ENCODE measurements at regions not wholly inside any gene's neighbourhood (a gene's known extent, or its start where the extent isn't known, plus 50 kb on each side); places are given as distances from the start of the nearest gene placed in this dataset.

DNA sequence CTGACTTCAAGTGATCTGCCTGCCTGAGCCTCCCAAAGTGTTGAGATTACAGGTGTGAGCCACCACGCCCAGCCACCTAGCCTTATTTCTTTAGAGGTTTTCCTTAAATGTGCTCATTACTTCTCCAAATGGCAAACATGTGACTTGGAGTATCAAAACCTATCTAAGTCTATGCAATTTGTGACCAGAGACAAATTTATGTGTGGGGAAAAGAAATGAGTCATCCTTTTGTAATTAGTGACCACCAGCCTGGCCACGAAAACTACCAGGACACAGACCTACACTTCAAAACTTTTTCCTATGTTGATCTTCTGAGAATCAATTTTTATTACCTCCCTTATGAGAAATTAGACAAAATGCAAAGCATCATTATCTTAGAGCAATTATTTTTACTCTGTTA is 64.6 kb upstream of the OGFRL1 start:
- no peaks in the 10 kb centered on the region for H4K20me1 ChIP-seq (ENCODE audit: insufficient read depth, low read length)
- H3F3A ChIP-seq (ENCODE audit: insufficient read depth, low read length), result no peaks in the 10 kb centered on the region
- no peak overlapping the region for H3K4me2 ChIP-seq (ENCODE audit: low read depth, low read length)
- no peak overlapping the region for H3K4me3 ChIP-seq (ENCODE audit: low read length)
- no peak overlapping the region for H2AFZ ChIP-seq (ENCODE audit: low read length)
- H3K4me1 ChIP-seq (ENCODE audit: low read length), result no peaks in the 10 kb centered on the region
- no peak for TF ChIP-seq EZH2 (optimal IDR thresholded peaks at IDR 0.05; ENCODE audit: low read depth, low read length)
- TF ChIP-seq EZH2phosphoT487 (IDR thresholded peaks at IDR 0.05; ENCODE audit: low read length), result no peak
- TF ChIP-seq, protein P1, sequence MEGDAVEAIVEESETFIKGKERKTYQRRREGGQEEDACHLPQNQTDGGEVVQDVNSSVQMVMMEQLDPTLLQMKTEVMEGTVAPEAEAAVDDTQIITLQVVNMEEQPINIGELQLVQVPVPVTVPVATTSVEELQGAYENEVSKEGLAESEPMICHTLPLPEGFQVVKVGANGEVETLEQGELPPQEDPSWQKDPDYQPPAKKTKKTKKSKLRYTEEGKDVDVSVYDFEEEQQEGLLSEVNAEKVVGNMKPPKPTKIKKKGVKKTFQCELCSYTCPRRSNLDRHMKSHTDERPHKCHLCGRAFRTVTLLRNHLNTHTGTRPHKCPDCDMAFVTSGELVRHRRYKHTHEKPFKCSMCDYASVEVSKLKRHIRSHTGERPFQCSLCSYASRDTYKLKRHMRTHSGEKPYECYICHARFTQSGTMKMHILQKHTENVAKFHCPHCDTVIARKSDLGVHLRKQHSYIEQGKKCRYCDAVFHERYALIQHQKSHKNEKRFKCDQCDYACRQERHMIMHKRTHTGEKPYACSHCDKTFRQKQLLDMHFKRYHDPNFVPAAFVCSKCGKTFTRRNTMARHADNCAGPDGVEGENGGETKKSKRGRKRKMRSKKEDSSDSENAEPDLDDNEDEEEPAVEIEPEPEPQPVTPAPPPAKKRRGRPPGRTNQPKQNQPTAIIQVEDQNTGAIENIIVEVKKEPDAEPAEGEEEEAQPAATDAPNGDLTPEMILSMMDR (IDR thresholded peaks at IDR 0.05; ENCODE audit: low read length), result no peak
- no peaks in the 10 kb centered on the region for H3K36me3 ChIP-seq (replicated peaks; ENCODE audit: insufficient read depth, low read length)
- DNase-seq, result no peak
- no peaks in the 10 kb centered on the region for H3K9me2 ChIP-seq (replicated peaks; ENCODE audit: insufficient read depth, low read length)
- no peak overlapping the region for H3K27ac ChIP-seq (ENCODE audit: low read length)
- no peak overlapping the region for H3K9ac ChIP-seq (ENCODE audit: low read length)
- no peaks in the 10 kb centered on the region for H3K9me3 ChIP-seq (replicated peaks; ENCODE audit: insufficient read depth, low read length)
- H3K27me3 ChIP-seq (replicated peaks; ENCODE audit: insufficient read depth, low read length), result no peaks in the 10 kb centered on the region
- no peaks in the 10 kb centered on the region for H3K79me2 ChIP-seq (ENCODE audit: low read length)

DNA sequence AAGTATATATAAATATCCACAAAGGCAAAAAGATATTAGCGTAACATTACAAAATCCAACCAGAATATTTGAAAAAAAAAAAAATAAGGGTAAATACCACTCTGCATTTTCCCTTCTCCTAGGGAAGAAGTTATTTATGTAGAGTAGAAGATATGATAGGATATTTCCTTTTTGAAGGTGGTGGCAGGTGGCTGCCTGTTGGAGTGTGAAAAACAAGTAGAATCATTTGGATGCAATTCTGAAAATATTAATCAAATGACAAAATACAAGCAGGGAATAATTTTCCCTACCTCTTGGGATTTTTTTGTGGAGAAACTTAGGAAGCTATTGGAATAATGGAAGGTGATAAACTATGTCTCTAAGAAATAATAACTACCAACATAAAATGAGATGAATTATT is 62.5 kb upstream of the OGFRL1 start:
- Histone ChIP-seq H3K36me3 (replicated peaks; ENCODE audit: insufficient read depth, low read length) (no peaks in the 10 kb centered on the region), H3K4me3 (ENCODE audit: low read length) (no peak overlapping the region), H3K4me1 (ENCODE audit: low read length) (no peaks in the 10 kb centered on the region), H3K4me2 (ENCODE audit: low read depth, low read length) (no peak overlapping the region), H3K27ac (ENCODE audit: low read length) (no peak overlapping the region), H3K9ac (ENCODE audit: low read length) (no peak overlapping the region), H4K20me1 (ENCODE audit: insufficient read depth, low read length) (no peaks in the 10 kb centered on the region), H3K79me2 (ENCODE audit: low read length) (no peaks in the 10 kb centered on the region), H3K9me3 (replicated peaks; ENCODE audit: insufficient read depth, low read length) (no peaks in the 10 kb centered on the region), H3F3A (ENCODE audit: insufficient read depth, low read length) (no peaks in the 10 kb centered on the region), H3K27me3 (replicated peaks; ENCODE audit: insufficient read depth, low read length) (no peaks in the 10 kb centered on the region), H3K9me2 (replicated peaks; ENCODE audit: insufficient read depth, low read length) (no peaks in the 10 kb centered on the region), H2AFZ (ENCODE audit: low read length) (no peak overlapping the region)
- TF ChIP-seq EZH2 (optimal IDR thresholded peaks at IDR 0.05; ENCODE audit: low read depth, low read length) (no peak), EZH2phosphoT487 (IDR thresholded peaks at IDR 0.05; ENCODE audit: low read length) (no peak)
- TF ChIP-seq, protein P1 (IDR thresholded peaks at IDR 0.05; ENCODE audit: low read length), result no peak
- DNase-seq, result no peak

DNA sequence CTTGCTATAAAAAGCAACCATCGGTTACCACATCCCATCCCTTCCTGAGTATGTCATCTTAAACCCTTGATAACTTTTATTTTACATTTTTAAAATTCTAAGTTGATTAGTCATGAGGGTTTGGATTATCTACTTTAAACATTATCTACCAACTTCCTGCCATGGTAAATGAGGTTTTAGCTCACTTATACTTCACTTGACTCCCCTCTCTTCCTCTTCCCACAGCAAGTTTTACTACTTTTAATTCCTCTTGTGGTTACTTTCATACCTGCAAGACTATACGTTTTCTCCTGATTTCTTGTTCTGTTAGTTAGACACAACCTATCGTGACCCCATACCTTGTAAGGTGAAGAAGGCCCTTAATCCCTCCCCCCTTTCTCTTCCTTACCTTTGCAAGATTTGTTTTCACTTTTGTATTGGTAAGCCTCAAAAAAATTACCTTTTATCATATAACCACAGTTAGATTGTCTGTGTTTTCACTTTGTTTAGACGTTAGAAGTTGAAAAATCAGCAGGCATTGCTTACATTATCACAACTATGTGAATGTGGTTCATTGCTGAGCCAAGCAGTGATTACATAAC is 60.1 kb upstream of the OGFRL1 start:
- no peak overlapping the region for H3K4me3 ChIP-seq (ENCODE audit: low read length)
- no peaks in the 10 kb centered on the region for H4K20me1 ChIP-seq (ENCODE audit: insufficient read depth, low read length)
- no peaks in the 10 kb centered on the region for H3K4me1 ChIP-seq (ENCODE audit: low read length)
- TF ChIP-seq EZH2 (optimal IDR thresholded peaks at IDR 0.05; ENCODE audit: low read depth, low read length) (no peak), EZH2phosphoT487 (IDR thresholded peaks at IDR 0.05; ENCODE audit: low read length) (no peak)
- TF ChIP-seq, protein P1 (IDR thresholded peaks at IDR 0.05; ENCODE audit: low read length), result no peak
- no peaks in the 10 kb centered on the region for H3K79me2 ChIP-seq (ENCODE audit: low read length)
- no peak for DNase-seq
- no peak overlapping the region for H3K9ac ChIP-seq (ENCODE audit: low read length)
- no peak overlapping the region for H3K4me2 ChIP-seq (ENCODE audit: low read depth, low read length)
- H3K36me3 ChIP-seq (replicated peaks; ENCODE audit: insufficient read depth, low read length), result no peaks in the 10 kb centered on the region
- no peaks in the 10 kb centered on the region for H3K9me2 ChIP-seq (replicated peaks; ENCODE audit: insufficient read depth, low read length)
- H3K9me3 ChIP-seq (replicated peaks; ENCODE audit: insufficient read depth, low read length), result no peaks in the 10 kb centered on the region
- H3F3A ChIP-seq (ENCODE audit: insufficient read depth, low read length), result no peaks in the 10 kb centered on the region
- no peak overlapping the region for H2AFZ ChIP-seq (ENCODE audit: low read length)
- no peak overlapping the region for H3K27ac ChIP-seq (ENCODE audit: low read length)
- H3K27me3 ChIP-seq (replicated peaks; ENCODE audit: insufficient read depth, low read length), result no peaks in the 10 kb centered on the region

Measured in MM.1S (cell line).